Amniotic epithelial cell (primary cell): ENCODE measurements at regions not wholly inside any gene's neighbourhood (a gene's known extent, or its start where the extent isn't known, plus 50 kb on each side); places are given as distances from the start of the nearest gene placed in this dataset.

Experiments
- DNase-seq: peaks from one replicate; pipeline ENCODE4 v3.0.0-alpha.2; 2010; ENCODE audit warnings: low read depth

DNA sequence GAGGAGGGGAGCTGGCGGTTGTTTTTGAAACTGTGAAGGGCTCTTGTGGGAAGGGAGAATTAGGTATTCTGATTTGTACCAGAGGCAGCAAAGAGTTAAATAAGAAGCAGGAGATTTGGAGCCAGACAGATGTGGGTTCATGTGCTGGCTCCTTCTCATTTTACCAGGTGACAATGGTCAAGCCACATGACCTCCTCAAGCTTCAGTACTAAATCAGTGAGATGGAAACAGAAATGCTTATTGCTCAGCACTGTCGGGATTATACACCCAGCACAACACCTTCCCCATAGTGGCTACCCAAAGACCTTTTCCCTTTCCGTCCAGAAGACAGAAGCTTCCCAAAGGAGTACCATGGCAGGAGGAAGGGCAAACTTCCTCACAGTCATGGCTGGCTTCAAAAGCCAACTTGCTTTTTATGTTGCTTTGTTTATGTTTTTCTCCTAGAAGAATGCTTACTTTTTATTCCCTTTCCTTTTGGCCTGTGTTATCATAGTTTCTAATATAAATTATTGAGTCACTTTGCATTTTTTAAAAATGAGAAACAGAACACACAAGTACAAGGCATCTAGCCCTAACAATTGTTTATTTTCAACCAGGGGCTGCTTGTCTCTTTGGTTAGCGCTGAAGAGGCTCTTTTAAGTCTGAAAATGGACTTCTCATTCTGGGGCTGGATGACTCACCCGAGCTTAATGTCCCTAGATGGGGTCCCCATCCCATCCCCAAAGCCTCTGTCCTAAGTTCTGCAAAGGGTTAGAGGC is 181.5 kb upstream of the ZBED5 start:
- DNase-seq: no peak

DNA sequence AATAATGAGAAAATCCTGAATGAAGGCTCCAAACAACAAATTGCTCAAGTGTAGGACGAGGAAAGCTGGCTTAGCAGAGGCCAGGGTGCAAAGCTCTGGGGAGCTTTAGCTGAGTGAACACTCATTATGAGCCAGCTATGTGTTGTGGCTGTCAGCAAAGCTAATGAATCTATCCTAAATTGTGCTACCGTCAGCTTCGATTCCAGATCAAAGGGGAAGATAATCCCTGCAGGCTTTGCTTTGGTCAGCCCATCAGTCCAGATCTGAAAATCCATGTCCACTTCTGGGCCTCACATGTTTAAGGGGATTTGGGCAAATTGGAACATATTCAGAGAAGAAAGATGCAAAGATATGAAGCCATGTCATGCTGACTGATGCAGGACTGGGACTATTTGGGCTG is 180.9 kb upstream of the ZBED5 start:
- no peak for DNase-seq

DNA sequence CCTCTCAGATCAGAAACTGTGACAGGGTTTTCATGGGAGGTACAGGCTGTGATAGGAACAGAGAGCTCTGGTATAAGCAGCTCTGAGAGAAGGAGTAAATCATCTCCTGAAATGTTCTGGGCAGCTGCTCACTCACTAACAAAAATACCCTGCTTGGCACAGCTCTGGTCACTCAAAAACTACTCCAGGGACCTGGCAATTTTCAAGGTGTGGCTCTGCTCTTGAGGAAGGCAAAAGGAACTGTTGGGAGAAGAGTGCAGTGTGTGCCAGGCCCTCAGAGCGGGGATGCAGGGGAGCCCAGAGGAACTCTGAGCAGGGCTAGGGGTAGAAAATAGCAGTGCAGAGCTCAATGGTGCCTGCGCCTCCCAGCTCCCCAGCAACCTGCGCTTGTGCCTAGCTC is 180.5 kb upstream of the ZBED5 start:
- DNase-seq: no peak

DNA sequence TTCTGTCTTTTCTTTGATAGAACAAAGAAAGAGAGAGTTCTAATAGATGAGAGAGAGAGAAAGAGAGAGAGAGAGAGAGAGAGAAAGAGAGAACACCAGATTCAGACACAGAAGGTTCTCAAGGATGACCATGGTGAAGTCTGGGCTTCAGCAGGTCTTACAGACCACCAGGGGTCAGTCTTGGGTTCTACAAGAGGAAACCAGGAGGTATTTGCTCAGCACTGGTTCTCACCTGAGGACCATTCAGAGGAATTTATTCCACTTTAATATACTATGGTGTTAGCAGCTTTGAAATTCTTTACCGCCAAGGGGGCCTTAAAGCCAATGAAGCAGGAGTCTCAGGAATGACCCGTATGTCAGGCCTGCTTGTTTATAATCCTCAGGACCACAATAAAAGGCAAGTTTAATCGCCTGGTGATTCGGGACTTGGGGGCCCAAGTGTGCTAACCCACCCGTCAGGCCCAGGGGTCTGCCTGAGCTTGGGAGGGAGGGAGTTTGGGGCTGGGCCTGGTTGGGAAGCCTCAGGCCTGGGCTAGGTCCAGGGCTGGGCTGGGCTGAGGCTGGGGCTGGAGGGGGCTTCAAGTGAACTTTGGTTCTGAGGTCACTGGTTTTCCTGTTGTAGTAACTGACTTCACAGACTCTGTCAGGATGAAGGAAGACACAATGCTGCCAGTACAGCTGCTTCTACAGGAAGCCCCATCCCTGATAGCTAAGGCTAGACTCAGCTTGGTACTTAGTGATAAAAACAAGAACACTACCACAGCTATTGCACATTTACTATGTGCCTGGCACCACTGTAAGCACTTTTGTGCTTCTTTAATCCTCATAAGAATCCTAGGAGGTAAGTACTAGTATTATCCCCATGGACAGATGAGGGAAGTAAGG is 179.2 kb upstream of the ZBED5 start:
- peak; percentile 67 for DNase-seq

DNA sequence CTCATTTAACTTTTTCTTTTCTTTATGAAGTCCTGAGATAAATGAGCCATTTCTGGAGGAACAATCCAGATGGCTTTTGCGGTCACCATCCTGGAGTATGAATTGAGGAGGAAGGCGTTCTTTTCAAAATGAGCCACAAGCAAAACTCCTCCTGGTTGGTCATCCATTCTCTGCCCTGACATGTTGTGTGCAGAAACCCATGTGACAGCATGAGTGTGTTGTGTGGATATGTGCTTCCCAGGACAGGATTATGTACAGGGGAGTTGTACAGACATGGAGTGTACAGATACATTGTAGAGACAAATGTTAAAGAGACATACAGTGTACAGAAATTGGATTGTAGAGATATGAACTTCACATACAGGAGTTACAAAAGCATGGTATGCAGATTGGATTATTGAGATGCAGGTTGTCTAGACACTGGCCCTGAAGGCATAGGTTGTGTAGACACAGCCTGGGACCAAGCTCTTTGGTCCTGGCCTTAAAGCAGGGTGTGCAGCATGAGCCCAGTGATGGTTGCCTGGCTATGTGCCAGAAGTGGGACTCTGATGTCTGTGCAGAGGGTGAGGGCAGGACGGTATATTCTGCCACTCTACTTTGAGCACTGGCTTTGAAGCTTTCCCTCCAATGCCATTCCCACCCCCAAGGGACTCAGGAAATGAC is 178.5 kb upstream of the ZBED5 start:
- DNase-seq: peak; percentile 52

DNA sequence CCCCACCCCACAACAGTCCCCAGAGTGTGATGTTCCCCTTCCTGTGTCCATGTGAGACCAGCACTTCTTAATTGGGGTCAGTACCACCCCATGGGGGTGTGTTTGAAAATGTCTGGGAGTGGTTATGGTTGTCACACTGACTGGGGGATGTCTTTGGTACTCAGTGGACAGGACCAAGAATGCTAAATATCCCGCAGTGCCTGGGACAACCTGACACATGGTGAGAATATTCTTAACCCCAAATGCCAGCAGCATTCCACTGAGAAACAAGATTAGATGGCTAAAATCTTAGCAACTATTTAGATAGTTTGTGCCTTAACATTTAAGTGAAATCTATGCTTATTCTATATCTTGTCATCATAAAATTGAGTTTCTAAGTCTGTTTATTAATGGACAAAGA is 177.5 kb upstream of the ZBED5 start:
- DNase-seq: peak; percentile 51

DNA sequence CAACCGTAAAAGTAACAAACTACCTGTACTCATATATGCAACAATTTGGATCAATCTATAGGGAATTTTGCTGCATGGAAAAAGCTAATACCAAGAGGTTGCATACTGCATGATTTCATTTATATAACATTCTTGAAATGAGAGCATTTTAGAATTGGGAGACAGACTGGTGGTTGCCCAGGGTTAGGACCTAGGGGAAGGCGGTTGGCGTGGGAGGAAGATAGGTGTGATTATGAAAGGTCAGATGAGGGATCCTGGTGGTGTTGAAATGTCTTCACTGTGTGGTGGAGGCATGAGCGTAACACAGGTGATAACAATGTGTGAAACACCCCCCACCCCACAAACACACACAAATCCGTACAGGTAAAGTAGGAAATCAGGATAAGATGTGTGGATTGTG is 176.6 kb upstream of the ZBED5 start:
- DNase-seq: no peak

DNA sequence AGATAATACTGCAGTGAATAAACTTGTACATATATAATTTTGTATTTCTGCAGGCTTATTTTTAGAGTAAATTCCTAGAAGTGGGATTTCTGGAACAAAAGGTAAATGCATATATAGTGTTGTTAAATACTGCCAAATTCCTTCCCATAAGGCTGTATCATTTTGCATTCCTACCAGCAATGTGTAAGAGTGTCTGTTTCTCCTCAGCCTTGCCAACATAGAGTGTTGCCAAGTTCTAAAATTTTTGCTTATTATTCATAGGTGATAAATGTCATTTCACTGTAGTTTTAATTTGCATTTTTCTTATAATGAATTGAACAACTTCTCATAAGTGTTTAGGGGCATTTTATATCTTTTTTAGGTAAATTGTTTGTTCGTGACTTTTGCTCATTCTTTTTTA is 174.2 kb upstream of the ZBED5 start:
- peak; percentile 31 for DNase-seq

DNA sequence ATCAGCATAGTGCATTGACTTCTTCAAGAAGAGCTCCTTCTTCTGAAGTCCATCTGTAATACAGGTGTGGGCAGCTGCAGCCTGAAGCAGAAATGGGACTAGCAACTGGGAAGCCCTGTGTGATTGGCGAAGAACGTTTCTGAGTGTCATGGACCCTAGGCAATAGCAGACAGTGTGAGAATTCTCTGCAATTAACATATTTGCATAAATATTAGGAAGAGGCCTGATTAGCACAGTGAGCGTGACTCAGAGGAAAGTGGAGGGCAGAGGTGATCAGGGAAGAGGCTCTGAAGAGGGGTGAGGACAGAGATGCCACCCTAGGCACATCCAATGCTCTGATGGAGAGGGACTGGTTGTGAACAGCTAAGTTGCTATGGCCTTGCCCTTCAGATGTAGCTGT is 171.2 kb upstream of the ZBED5 start:
- DNase-seq: no peak

DNA sequence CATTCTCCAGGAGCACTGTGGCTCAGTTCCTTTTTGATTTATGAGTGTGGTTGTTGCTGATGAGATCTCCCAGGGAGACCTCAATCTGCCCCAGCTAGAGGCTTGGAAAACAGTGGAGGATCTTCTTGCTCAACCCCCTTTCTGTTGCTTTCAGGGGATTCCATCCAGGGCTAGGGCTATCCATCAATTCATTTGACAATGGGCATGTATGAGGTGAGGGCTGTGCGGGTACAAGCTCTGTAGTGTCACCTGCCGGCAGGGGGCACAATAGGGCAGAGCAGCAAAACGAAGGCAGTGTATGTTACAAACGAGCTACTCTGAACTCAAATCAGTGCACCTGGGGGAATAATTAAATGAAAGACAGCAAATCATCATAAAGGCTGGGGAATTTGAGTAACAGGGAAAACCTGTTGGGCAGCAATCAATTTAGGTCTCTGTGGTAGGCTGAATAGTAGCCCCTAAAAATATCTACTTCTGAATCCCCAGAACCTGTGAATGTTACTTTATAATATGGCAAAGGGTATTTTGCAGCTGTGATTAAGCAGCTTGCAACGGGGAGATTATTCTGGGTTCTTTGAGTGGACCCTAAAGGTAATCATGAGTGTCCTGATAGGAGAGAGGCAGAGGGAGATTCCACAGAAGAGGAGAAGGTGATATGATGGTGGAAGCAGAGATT is 170.3 kb upstream of the ZBED5 start:
- peak; percentile 94 for DNase-seq

DNA sequence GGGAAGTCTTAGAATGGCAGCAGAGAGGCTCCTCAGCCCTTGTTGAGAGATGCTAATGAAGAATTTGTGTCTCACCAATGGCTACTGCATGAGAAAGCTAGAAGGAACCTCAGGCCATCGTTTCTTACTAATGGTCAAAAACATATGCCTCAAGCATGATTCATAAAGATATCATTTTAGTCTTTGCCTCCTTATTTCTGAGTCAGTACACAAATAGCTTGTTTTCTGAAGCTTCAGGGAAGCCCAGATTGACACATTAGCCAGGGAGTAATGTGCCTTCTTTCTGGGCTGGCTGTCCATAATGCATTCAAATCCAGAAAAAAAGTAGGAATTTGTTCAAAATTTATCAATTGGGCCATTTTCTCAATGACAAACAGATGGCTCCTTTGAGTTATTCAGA is 169.4 kb upstream of the ZBED5 start:
- DNase-seq: peak; percentile 94

DNA sequence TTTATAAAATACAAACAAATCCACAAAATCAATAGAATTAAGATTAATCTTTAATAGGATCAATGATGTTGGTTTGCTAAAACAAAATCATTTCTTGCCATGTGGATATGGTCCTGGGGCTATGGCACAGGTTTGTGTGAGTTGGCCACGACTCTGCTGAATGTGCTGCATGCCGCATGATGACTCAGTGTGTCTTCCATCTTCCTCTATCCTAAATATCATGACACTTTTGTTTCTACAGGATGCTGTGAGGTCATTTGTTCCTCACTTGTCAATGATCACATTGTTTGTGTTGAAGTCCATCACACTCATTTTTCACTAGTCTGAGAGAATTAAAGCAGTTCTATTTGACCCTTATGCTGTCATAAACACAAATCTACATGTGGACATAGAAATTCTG is 167.2 kb upstream of the ZBED5 start:
- DNase-seq: peak; percentile 29

DNA sequence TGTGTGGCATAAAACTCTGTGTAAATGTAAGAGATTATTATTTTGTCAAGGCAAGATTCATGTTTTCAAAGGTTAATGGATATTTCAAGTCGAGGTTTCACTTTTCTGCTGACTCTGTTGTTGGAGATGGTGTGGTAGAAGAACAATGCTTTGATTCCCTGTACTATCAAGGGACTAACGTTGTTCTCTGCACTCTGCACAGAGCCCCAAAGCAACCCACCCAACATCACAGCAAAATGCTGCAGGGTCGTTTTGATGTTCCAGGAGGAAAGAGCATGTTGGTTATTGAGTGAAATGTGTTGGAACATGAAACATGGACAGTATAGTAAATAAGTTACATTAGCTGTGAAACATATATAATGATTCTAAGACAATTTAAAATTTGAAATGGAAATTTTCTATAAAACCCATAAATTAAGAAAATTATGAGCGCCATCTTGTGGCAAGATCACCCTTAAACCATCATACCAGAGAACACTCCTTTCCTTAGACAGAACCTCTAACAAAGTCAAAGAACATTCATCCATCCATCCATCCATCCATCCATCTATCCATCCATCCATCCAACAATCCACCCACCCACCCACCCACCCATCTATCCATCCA is 164.4 kb upstream of the ZBED5 start:
- DNase-seq: no peak

DNA sequence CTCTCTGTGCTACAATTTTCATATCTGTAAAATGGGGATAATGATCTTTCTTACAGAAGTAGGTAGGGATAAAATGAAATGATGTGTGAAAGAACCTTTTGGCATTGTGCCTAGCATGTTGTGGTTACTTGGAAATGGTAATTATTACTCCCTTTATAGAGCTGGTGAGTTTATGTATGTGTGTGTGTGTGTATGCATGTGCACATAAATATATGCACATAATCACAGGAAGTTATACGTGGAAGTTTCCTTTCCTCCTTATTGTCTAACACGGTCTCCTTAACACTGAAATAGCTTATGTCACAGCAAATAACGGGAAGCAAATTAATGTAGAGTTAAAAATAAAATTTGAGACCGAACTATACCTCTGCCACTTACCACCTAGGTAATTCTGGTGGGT is 163.7 kb upstream of the ZBED5 start:
- DNase-seq: no peak

DNA sequence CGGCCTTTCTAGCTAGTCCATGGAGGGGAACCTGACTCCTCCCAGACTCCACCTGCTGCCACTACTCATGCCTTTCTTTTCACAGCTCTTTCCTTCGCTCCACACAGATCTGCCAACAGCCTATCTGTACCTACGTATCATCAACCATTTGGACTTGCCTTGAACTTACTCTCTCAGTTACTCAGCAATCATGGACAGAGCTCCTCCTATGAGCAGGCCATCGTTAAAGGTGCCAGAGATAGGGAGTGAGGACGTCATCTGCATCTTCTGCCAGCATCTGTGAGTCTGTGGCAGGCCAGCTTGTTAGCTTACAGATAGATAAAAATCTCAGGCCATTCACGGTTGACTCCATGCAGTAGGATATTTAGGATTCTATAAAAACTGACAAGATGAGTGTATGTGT is 162.9 kb upstream of the ZBED5 start:
- DNase-seq: peak; percentile 61

DNA sequence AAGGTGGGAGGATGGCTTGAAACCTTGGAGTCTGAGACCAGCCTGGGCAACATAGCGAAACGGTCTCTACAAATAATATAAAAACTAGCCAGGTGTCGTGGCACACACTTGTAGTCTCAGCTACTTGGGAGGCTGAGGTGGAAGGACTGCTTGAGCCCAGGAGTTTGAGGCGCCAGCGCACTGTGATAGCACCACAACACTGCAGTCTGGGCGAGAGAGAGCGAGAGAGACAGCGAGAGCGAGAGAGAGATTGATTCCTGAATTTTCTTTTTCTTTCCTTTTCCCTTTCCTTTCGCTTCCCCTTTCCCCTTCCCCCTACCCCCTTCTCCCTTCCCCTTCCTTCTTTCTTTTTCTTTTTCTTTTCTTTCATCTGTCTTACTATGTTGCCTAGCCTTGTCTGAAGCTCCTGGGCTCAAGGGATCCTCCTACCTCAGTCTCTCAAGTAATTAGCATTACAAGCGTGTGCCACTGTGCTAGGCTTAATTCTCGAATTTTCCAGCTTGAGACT is 162.4 kb upstream of the ZBED5 start:
- DNase-seq: no peak

DNA sequence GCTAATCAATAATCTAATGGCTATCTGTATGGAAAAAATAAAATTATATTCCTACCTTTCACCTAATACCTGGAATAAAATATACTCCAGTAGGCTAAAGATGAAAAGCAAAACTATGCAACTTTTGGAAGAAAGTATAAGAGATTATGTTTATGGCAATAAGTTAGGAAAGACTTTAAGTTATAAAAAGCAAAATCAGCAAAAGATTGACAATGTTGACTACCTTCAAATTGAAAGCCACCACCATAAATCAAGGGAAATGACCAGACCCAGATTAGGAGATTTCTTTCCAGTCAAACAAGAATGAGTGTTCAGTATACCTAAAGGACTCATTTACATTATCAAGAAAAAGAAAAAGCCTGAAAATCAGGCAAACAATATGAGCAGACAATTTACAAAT is 159.1 kb upstream of the ZBED5 start:
- no peak for DNase-seq

DNA sequence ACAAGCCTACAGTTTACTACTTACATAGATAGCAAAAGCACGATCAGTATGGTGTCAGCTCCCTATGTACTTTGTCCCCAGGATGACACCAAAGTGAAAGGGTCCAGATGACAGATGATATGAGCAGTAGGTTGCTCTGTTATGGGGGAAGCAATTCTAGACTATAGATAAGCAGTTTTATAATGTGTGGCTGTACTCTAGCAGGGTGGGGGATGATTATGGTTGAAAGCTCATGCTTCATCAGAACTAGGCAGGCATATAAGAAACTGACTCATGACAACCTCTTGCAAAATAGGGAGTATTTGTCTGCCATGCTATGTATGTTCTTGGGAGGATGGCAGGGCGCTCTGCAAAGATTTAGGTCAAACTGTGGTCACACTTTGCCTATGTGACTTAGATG is 158.2 kb upstream of the ZBED5 start:
- DNase-seq: peak; percentile 78

DNA sequence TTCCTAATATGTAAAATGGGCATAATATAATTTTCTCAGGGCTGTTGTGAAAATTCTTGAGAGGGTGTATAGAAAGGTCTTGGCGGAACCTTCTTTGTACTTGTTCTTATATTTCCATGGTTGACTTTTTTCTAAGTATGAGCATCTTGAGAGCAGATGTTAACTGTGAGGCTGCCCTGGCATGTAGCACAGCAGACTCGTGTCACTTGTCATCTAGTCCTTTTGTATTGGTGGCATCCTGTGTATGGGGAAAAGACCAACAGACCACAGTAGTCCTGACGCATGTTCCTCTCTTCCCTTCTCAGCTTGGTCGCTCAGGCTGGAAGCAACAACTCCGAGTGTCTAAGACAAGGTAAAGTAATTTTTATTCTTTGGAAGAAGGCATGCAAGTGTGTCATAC is 153.8 kb upstream of the ZBED5 start:
- no peak for DNase-seq

DNA sequence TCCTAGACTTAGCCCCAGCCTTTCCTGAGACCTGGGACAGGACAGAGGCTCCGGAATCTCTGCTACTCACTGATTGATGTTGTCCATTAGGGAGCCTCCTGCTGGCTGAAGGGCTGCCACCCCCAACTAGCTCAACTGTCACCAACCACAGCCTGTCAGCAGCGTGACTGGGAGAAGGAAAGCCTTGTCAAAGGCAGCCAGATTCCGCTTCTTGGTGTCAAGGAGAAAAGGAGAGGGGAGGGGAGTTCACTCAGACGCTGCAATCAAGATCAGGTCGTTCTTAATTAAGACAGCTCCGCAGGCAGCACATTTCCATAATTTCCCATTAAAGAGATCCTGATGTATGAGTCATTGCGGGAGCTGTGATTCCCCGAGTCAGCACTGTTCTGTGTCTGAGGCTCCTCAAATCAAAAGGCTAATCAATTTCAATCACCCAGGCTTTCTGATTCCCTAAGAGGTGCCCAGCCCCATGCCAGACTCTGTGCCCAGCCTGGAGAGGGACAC is 152.8 kb upstream of the ZBED5 start:
- peak; percentile 14 for DNase-seq

DNA sequence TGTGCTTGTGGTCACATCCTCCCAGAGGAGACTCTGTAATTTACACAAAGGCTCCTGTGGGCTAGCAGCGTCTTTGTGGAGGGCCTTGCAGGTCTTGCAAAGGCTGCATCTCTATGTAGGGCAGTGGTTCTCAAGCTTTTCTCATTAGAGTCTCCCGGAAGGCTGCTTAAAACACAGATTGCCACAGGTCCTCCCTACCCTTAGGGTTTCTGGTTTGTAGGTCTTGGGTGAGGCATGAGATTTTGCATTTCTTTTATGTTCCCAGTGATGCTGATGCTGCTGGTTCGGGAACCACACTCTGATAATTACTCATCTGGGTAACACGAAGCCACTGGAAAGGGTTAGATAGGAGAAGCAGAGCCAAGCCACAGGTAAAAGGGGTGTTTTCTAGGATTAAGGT is 151.3 kb upstream of the ZBED5 start:
- no peak for DNase-seq

DNA sequence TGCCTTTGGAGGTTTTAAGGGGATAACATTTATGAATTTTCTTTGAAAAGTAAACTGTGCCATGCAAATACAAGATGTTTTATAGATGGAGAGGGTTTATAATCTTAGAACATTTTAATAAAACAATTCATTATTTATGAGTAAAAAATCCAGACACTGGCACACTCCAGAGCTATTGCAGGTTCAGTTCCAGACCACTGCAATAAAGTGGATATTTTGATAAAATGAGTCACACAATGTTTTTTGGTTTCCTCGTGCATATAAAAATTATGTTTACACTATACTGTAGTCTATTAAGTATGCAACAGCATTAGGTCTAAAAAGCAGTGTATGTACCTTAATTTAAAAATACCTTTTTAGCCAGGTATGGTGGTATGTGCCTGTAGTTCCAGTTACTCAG is 146.2 kb upstream of the ZBED5 start:
- no peak for DNase-seq
